Endothelial cell (in vitro differentiated cells): ENCODE measurements at regions not wholly inside any gene's neighbourhood (a gene's known extent, or its start where the extent isn't known, plus 50 kb on each side); places are given as distances from the start of the nearest gene placed in this dataset.

Source experiments
- DNase-seq: peaks from one replicate; pipeline ENCODE4 v3.0.0; 2021; ENCODE audit warnings: low spot score
- H3K27ac Mint-ChIP-seq: one replicate; pipeline ENCODE4 v1.8.0; 2021; ENCODE audit warnings: mixed read lengths, inconsistent platforms; ENCODE audit not compliant: unreplicated experiment
- H3K27me3 Mint-ChIP-seq: one replicate; pipeline ENCODE4 v1.8.0; 2021; ENCODE audit warnings: mild to moderate bottlenecking, moderate library complexity, mixed read lengths, inconsistent platforms; ENCODE audit not compliant: unreplicated experiment
- H3K36me3 Mint-ChIP-seq: one replicate; pipeline ENCODE4 v1.8.0; 2021; ENCODE audit warnings: mild to moderate bottlenecking, low read depth, mixed read lengths, inconsistent platforms; ENCODE audit not compliant: unreplicated experiment
- H3K4me1 Mint-ChIP-seq: one replicate; pipeline ENCODE4 v1.8.0; 2021; ENCODE audit warnings: mild to moderate bottlenecking, mixed read lengths, inconsistent platforms; ENCODE audit not compliant: unreplicated experiment
- H3K4me3 Mint-ChIP-seq: one replicate; pipeline ENCODE4 v1.8.0; 2021; ENCODE audit warnings: mild to moderate bottlenecking, mixed read lengths, inconsistent platforms; ENCODE audit not compliant: unreplicated experiment
- H3K9me3 Mint-ChIP-seq: one replicate; pipeline ENCODE4 v1.8.0; 2021; ENCODE audit warnings: mixed read lengths, inconsistent platforms; ENCODE audit not compliant: unreplicated experiment
- TF ChIP-seq, protein P1 (sequence below): fragments of 200-600 bp; sonication (generic); IDR thresholded peaks from one replicate; pipeline ENCODE4 v1.5.0; 2021; ENCODE audit warnings: antibody characterized with exemption; ENCODE audit not compliant: unreplicated experiment

DNA sequence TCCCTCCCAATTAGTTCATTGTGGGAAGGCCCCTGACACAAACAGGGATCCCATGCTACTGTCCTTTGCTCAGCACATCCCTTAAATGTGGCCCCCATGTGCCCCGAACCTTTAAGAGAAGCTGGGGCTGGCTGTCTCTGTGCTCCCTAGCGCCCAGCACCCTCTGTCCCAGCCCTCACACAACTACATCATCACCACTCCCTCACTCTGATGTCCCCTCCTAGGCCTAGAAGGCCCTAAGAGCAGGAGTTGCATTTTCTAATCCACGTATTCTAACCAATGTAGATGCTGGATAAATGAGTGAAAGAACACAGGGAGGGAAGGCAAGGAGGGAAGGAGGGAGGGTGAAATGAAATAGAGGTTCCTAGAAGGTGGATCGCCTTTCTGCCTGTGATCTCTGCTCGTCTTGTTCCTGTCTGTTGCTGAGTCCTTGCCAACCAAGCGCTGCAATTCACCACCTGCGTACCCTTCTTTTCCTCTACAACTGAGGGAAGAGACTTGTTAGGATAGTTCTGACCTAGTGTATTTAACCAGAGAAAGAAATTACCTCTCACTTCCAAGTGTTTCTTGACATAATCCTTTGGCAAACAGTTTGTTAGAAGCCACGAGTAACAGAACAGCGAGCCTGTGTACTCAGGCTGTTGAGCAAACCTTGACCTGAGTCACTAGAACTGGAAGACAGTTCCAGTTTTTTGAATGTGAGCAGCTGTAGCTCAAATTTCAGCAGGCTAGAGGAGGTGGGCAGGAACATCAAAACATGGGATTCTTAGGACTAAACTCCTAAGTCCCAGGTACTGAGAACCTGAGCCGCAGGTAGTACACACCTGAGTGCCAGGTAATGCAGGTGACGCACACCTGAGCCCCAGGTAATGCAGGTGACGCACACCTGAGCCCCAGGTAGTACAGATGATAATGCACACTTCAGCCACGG, 181.5 kb upstream of the ID2 start:
- Mint-ChIP-seq H3K4me3 (no peak overlapping the region), H3K9me3 (no peaks in the 10 kb centered on the region), H3K4me1 (peaks cover 18% of the 10 kb centered on the region), H3K36me3 (no peaks in the 10 kb centered on the region), H3K27ac (no peak overlapping the region), H3K27me3 (peaks cover 7% of the 10 kb centered on the region)
- no peak for DNase-seq
- TF ChIP-seq, protein P1, sequence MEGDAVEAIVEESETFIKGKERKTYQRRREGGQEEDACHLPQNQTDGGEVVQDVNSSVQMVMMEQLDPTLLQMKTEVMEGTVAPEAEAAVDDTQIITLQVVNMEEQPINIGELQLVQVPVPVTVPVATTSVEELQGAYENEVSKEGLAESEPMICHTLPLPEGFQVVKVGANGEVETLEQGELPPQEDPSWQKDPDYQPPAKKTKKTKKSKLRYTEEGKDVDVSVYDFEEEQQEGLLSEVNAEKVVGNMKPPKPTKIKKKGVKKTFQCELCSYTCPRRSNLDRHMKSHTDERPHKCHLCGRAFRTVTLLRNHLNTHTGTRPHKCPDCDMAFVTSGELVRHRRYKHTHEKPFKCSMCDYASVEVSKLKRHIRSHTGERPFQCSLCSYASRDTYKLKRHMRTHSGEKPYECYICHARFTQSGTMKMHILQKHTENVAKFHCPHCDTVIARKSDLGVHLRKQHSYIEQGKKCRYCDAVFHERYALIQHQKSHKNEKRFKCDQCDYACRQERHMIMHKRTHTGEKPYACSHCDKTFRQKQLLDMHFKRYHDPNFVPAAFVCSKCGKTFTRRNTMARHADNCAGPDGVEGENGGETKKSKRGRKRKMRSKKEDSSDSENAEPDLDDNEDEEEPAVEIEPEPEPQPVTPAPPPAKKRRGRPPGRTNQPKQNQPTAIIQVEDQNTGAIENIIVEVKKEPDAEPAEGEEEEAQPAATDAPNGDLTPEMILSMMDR = no peak

DNA sequence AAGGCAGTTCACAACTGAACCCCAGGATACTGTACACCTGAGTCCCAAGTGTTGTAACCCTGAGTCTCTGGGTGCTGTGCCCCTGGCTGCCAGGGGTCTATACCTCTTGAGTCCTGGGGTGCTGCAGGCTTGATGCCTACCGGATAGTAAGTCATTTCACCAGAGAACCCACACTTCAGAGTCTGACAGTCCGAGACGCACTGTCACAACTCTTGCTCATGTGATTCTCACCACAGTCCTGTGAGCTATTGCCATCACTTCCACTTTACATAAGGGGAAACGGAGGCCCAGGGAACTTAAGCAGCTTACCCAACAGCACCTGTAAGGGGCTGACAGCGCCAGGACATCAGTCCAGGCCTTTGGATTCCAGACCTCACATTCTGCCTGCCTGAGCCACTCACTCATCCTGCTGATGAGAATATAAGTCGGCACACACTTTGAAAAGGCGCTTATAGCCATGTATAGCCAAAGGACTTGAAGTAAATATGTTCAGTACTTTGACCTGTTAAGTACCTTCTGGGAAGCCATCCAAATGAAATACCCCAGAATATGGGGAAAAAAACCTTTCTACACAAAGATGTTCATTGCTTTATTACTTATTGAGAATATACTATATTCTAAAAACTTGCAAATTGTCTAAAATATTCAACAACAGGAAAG, 180.7 kb upstream of the ID2 start:
- Mint-ChIP-seq H3K4me1 (peaks cover 11% of the 10 kb centered on the region), H3K27me3 (peaks cover 5% of the 10 kb centered on the region), H3K9me3 (no peaks in the 10 kb centered on the region), H3K27ac (no peak overlapping the region), H3K4me3 (no peak overlapping the region), H3K36me3 (no peaks in the 10 kb centered on the region)
- no peak for DNase-seq
- TF ChIP-seq, protein P1 = no peak

DNA sequence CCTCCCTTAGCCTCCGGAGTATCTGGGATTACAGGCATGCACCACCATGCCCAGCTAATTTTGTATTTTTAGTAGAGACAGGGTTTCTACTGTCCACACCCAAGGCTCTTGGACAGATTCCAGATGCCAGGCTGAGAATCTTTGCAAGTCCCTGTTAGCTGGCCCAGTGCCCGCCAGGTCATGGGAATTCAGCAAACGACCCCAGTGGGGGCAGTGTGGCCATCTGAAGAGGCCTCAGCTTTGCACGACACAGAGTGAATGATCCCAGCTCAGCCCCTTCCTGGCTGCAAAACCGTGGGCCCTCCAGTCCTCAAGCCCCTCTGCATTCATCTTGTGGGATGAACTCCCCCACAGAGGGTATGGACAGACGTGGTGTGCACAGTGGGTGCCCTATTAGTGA, 179.5 kb upstream of the ID2 start:
- Mint-ChIP-seq H3K27me3 (peaks cover 5% of the 10 kb centered on the region), H3K4me1 (peaks cover 2% of the 10 kb centered on the region), H3K27ac (no peak overlapping the region), H3K36me3 (no peaks in the 10 kb centered on the region), H3K9me3 (no peaks in the 10 kb centered on the region), H3K4me3 (no peak overlapping the region)
- TF ChIP-seq, protein P1 = no peak
- no peak for DNase-seq

DNA sequence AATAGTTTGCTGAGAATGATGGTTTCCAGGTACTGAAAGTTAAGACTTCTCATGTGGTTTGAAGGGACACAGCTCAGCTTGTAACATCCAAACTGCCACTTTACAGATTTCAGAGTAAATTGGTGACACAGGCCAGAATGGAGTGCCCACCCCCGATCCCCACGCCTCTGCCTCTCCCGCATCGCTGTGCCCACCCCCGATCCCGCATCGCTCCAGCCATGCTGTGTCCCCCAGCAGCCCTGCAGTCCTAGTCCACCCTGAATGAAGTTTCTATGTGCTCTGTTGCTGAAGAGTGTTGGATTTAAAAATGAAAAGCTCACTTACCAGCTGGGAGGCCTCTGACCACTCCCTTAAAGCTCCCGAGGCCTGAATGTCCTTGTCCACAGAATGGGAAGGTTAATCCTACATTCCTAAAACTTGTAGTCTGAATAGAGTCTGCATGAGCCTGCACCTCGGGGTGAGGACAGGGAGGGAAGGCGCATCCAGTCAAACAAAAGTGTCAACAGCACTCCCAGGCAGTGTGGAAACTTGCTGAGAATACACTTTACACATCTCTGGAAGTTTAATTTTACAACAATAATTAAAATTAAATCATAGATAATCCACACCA, 176.4 kb upstream of the ID2 start:
- Mint-ChIP-seq H3K27me3 (no peaks in the 10 kb centered on the region), H3K4me1 (no peaks in the 10 kb centered on the region), H3K9me3 (peaks cover 11% of the 10 kb centered on the region), H3K27ac (no peak overlapping the region), H3K36me3 (peaks cover 4% of the 10 kb centered on the region), H3K4me3 (no peak overlapping the region)
- DNase-seq = no peak
- TF ChIP-seq, protein P1 = no peak

DNA sequence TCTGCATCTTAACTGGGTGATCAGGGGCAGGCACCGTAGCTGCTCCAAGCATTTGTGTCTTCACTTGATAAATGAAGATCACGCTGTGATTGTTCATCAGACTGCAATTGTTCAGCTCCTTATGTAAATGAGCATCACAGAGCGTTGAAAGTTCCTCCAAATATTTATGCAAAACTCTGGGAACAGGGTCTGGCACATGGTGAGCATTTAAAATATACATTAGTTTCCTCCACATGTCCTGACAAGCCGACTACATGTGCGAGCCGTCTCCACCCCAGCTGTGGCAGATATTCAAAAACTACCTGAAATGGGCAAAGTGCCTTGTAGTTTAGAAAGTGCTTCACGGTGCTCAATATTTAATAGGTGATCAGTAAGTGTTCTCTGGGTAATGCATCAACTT, 175.1 kb upstream of the ID2 start:
- H3K36me3 Mint-ChIP-seq = peaks cover 4% of the 10 kb centered on the region
- H3K27me3 Mint-ChIP-seq = no peaks in the 10 kb centered on the region
- TF ChIP-seq, protein P1 = no peak
- H3K27ac Mint-ChIP-seq = no peak overlapping the region
- H3K4me1 Mint-ChIP-seq = no peaks in the 10 kb centered on the region
- H3K4me3 Mint-ChIP-seq = no peak overlapping the region
- H3K9me3 Mint-ChIP-seq = peaks cover 11% of the 10 kb centered on the region
- DNase-seq = no peak
